ENCODE measurements at regions not wholly inside any gene's neighbourhood (a gene's known extent, or its start where the extent isn't known, plus 50 kb on each side); places are given as distances from the start of the nearest gene placed in this dataset.

- TF ChIP-seq CHD7 (IDR thresholded peaks at IDR 0.05; ENCODE audit: insufficient replicate concordance, low read length) = no peak
Measured at GRCh38 chr20:59495894-59496510, 108.3 kb upstream of the PHACTR3 start (continued).
